IPS-20b (cell line): ENCODE measurements at regions not wholly inside any gene's neighbourhood (a gene's known extent, or its start where the extent isn't known, plus 50 kb on each side); places are given as distances from the start of the nearest gene placed in this dataset.
"Not testable (repeated sequence)": the region's sequence is repeated elsewhere in the genome, so short reads cannot be mapped to it uniquely, and the experiment has no call there.

Experiments used
- H3K27ac ChIP-seq: one replicate; pipeline ENCODE4 v1.5.1; 2013; ENCODE audit warnings: low read length
- H3K27me3 ChIP-seq: 2 replicates; pipeline ENCODE4 v1.6.1; 2013; ENCODE audit warnings: mild to moderate bottlenecking, low read length, inconsistent platforms; ENCODE audit not compliant: insufficient read depth
- H3K36me3 ChIP-seq: 2 replicates; pipeline ENCODE4 v1.6.1; 2013; ENCODE audit warnings: low read depth, mild to moderate bottlenecking, inconsistent platforms, low read length, moderate library complexity; ENCODE audit not compliant: insufficient read depth
- H3K4me1 ChIP-seq: 2 replicates; pipeline ENCODE4 v1.6.1; 2013; ENCODE audit warnings: mild to moderate bottlenecking, control low read depth, inconsistent platforms, low read length, moderate library complexity; ENCODE audit not compliant: insufficient read depth
- H3K4me3 ChIP-seq: 2 replicates; pipeline ENCODE4 v1.5.1; 2013; ENCODE audit warnings: mild to moderate bottlenecking, low read length, inconsistent platforms
- H3K9ac ChIP-seq: 2 replicates; pipeline ENCODE4 v1.6.1; 2013; ENCODE audit warnings: low read depth, mild to moderate bottlenecking, inconsistent platforms, low read length, moderate library complexity
- H3K9me3 ChIP-seq: 2 replicates; pipeline ENCODE4 v1.6.1; 2013; ENCODE audit warnings: mild to moderate bottlenecking, low read depth, low read length, inconsistent platforms; ENCODE audit not compliant: insufficient read depth

DNA sequence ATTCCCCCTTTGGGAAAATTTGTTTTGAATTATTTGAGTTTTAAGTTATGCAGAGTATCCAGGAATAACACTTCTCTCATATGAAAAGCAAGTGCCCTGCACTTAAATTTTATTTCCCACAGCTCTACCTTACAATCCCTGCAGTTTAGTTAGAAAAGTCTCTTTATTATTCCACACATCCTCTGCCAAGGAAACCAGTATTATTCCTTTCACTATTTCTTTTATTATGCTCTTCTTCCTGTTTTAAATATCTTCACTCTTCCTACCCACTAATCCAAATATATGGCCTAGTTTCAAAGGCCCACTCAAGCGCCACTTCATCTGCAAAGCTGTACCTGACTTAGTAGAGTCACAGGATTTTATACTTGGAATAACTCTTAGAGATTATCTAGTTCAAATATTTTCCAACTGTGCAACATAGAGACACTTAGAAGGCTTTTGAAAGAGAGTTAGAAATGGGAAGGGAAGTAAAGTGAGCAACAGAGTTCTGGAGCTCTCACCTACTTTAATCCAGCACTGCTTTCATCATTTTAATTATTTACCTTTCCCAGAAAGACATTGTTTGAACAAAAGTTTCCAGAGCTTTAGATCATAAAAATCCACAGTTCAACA is 97.2 kb upstream of the LYPLAL1 start:
- no peak overlapping the region for H3K9ac ChIP-seq
- H3K27ac ChIP-seq, result peak overlapping the region; percentile 38
- H3K4me3 ChIP-seq, result no peak overlapping the region
- H3K4me1 ChIP-seq, result peaks cover 6% of the 10 kb centered on the region; the same call in 1 of the 2 replicates
- no peaks in the 10 kb centered on the region for H3K27me3 ChIP-seq
- H3K36me3 ChIP-seq, result no peaks in the 10 kb centered on the region
- H3K9me3 ChIP-seq, result peaks cover 5% of the 10 kb centered on the region

DNA sequence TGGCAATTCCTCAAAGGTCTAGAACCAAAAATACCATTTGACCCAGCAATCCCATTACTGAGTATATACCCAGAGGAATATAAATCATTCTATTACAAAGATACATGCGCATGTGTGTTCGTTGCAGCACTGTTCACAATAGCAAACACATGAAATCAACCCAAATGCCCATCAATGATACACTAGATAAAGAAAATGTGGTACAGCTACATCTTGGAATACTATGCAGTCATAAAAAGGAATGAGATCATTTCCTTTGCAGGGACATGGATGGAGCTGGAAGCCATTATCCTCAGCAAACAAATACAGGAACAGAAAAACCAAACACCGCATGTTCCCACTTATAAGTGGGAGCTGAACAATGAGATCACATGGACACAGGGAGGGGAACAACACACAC is 95.9 kb upstream of the LYPLAL1 start:
- H3K9ac ChIP-seq, H3K27ac ChIP-seq, H3K36me3 ChIP-seq, H3K27me3 ChIP-seq, H3K4me1 ChIP-seq, H3K9me3 ChIP-seq, H3K4me3 ChIP-seq: not testable (repeated sequence)

DNA sequence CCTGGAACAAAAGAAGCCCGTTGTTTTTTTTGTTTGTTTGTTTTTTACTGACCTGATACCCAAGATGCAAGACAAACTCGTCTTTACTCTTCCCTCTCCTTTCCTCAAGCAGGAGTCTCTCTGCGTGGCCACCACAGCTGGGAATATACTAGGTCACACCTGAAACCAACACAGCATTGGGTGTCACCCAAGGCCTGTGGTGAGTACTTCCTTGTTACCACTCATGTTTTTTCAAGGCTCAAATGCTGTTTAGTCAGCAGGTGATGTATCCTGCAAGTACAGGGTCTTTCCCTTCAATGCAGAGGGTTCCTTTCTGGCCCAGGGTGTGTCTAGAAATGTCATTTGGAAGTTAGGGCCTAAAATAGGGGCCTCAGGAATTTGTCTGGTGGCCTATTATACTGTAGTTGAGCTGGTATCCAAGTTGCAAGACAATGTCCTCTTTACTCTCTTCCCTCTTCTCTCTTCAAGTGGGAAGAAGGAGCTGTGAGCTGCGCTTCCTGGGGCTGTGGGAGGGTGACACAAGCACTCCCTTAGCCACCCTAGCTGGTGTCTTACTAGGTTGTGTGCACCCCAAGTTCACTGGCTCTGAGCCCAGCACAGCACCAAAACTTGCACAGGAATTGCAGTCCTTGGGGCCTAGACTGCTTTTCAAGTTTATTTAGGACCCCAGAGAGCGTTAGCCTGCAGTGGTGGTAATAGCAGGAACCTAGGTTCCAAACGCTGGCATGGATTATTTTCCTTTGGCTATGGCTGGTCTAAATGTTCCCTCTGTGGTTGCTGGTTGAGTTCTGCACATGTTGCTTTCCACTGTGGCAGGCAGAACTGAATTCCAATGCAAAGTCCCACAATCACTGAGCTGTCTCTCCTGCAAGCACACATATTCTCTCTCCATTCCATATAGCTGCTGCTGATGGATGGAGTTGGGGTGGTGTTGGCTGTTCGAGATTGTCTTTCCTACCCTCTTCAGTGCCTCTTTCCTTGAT is 91.4 kb upstream of the LYPLAL1 start:
- H3K36me3 ChIP-seq, result no peaks in the 10 kb centered on the region

DNA sequence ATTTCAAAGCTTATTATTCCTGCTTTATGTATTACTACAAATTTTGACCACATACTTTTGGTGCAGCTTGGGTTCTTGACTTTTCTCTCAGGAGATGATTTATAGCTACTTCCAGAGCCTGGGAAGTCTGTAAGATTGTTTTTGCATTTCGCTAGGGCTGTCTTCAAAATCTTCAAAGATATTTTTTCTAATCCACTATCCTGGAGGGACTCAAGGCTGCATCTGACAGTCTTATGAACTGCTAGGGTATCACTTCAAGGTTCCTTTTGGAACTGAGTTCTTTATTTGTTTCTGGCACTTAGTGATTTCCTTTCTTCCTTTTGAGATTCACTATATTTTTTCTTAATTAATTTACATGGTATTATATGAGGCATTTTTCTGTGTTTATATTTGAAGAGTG is 90.0 kb upstream of the LYPLAL1 start:
- Histone ChIP-seq H3K9me3 (no peaks in the 10 kb centered on the region), H3K27me3 (no peaks in the 10 kb centered on the region), H3K27ac (no peak overlapping the region), H3K9ac (no peak overlapping the region), H3K4me3 (no peak overlapping the region), H3K4me1 (no peaks in the 10 kb centered on the region), H3K36me3 (no peaks in the 10 kb centered on the region)

More for the DNA sequence above, 91.4 kb upstream of the LYPLAL1 start:
- H3K27ac ChIP-seq, result no peak overlapping the region
- no peak overlapping the region for H3K4me3 ChIP-seq
- H3K27me3 ChIP-seq, result no peaks in the 10 kb centered on the region
- no peaks in the 10 kb centered on the region for H3K9me3 ChIP-seq
- no peak overlapping the region for H3K9ac ChIP-seq
- H3K4me1 ChIP-seq, result no peaks in the 10 kb centered on the region

DNA sequence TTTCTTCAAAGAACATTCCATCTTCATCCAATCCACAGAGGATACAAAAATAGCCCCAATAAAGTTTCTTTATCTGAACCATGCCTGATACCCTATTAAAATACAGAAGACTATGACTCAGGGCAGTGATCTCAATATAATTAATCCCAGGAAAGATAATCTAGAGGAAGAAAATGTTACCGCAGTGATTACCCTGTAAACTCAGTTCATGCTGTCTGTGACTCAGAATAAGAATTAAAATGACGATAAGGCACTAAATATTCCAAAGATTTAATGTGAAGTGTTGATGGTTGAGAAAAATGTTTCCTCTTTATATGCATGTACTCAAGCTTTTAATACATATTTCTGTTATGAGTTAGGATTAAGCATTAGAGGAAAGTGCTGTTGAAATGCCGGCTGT is 88.6 kb upstream of the LYPLAL1 start:
- Histone ChIP-seq H3K4me3 (no peak overlapping the region), H3K27ac (no peak overlapping the region), H3K9ac (no peak overlapping the region), H3K4me1 (no peaks in the 10 kb centered on the region), H3K36me3 (no peaks in the 10 kb centered on the region), H3K27me3 (no peaks in the 10 kb centered on the region), H3K9me3 (no peaks in the 10 kb centered on the region)

DNA sequence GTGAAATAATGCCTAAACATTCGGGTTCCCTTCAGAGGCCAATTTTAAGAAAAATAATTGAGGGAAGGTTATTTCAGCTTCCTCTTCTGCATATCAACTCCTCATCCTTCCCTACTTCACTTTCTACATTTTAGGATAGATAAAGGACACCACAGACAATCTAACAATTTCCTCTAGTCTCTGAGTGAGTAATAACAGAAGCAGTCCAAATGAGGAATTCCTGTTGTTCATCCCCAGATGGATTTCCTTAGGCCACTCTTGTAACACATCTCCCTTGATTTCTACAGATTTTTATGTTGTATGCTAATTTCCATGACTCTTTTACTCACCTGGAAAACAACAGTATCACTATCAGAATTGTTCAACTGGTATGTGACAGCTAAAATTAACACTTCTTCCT is 87.7 kb upstream of the LYPLAL1 start:
- Histone ChIP-seq H3K27ac (no peak overlapping the region), H3K27me3 (no peaks in the 10 kb centered on the region), H3K4me3 (no peak overlapping the region), H3K9me3 (no peaks in the 10 kb centered on the region), H3K9ac (no peak overlapping the region), H3K36me3 (no peaks in the 10 kb centered on the region), H3K4me1 (no peaks in the 10 kb centered on the region)

DNA sequence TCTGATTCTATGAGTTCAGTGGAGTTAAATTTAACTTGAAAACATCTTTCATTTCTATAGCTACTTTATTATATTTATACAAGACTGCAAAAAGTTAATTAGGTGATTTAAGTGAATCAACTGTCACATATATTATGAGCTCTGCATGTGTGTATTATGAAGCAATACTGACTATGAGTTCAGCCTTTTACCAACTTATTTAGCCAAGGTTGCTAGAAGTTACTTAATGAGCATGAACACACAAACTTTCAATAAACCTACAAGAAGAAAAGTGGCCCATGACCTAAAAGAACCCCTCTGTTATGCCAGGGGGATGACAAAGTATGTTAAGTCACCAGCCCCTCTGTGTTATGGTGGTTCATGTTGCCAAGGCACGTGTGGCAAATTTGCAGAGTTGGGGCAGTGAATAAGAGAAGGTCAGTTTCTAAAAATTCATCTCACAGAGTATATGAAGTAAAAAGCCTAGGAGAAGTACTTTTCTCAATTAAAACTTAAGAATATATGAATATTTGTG is 86.7 kb upstream of the LYPLAL1 start:
- Histone ChIP-seq H3K27me3 (no peaks in the 10 kb centered on the region), H3K27ac (no peak overlapping the region), H3K4me1 (no peaks in the 10 kb centered on the region), H3K9ac (no peak overlapping the region), H3K9me3 (no peaks in the 10 kb centered on the region), H3K4me3 (no peak overlapping the region), H3K36me3 (no peaks in the 10 kb centered on the region)

DNA sequence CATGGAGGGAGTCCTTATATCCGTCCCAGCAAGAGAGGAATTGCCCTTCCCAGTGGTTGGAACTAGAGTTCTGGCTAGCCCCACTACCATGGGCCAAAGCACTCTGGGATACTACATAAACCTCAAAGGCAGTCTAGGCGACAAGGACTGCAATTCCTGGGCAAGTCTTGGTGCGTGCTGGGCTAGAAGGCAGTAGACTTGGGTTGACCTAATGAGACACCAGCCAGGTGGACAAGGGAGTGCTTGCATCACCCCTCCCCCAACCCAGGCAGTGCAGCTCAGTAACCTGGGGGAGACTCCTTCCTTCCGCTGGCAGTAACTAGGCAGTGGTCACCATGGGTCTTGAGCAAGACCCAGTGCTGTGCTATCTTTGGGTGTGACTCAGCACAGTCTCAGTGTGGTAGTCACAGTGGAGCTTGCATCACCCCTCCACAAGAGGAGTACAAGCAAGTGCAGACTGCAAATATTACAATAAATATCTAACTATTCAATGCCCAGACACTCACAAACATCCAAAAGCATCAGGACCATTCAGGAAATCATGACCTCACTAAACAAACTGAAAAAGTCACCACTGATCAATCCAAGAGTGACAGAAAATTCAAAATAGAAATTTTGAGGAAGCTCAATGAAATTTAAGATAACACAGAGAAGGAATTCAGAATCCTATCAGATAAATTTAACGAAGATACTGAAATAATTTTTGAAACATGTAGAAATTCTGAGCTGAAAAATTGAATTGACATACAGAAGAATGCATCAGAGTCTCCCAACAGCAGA is 84.7 kb upstream of the LYPLAL1 start:
- Histone ChIP-seq H3K4me1 (no peaks in the 10 kb centered on the region), H3K27me3 (no peaks in the 10 kb centered on the region), H3K27ac (no peak overlapping the region), H3K9ac (no peak overlapping the region), H3K9me3 (no peaks in the 10 kb centered on the region; the same call in 1 of the 2 replicates), H3K36me3 (no peaks in the 10 kb centered on the region), H3K4me3 (no peak overlapping the region)

DNA sequence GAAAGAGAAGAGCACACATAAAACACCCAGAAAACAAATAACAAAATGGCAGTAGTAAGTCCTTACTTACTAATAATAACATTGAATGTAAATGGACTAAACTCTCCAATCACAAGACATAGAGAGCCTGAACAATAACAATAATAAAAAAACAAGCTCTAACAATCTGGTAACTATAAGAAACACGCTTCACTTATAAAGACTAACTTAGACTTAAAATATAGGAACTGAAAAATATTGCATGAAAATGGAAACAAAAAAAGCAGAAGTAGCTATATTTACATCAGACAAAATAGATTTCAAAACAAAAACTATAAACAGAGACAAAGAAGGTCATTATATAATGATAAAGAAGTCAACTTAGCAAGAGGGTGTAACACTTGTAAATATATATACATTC is 83.1 kb upstream of the LYPLAL1 start:
- H3K9ac ChIP-seq, result no peak overlapping the region
- H3K36me3 ChIP-seq, result no peaks in the 10 kb centered on the region
- H3K9me3 ChIP-seq, result no peaks in the 10 kb centered on the region; the same call in 1 of the 2 replicates
- no peaks in the 10 kb centered on the region for H3K4me1 ChIP-seq
- no peak overlapping the region for H3K27ac ChIP-seq
- no peak overlapping the region for H3K4me3 ChIP-seq
- no peaks in the 10 kb centered on the region for H3K27me3 ChIP-seq

DNA sequence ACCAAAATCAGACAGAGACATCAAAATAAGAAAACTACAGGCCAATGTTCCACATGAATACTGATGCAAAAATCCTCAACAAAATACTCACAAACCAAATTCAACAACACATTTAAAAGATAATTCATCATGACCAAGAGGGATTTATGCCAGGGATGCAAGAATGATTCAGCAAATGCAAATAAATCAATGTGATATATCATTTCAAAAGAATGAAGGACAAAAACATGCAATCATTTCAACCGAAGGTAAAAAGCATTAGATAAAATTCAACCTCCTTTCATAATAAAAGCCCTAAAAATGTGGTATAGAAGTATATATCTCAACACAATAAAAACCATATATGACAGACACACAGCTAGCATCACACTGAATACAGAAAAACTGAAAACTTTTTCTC is 81.5 kb upstream of the LYPLAL1 start:
- no peaks in the 10 kb centered on the region for H3K36me3 ChIP-seq
- H3K27ac ChIP-seq, result no peak overlapping the region
- no peaks in the 10 kb centered on the region; the same call in 1 of the 2 replicates for H3K9me3 ChIP-seq
- no peak overlapping the region for H3K4me3 ChIP-seq
- H3K4me1 ChIP-seq, result no peaks in the 10 kb centered on the region
- H3K27me3 ChIP-seq, result no peaks in the 10 kb centered on the region
- no peak overlapping the region for H3K9ac ChIP-seq

DNA sequence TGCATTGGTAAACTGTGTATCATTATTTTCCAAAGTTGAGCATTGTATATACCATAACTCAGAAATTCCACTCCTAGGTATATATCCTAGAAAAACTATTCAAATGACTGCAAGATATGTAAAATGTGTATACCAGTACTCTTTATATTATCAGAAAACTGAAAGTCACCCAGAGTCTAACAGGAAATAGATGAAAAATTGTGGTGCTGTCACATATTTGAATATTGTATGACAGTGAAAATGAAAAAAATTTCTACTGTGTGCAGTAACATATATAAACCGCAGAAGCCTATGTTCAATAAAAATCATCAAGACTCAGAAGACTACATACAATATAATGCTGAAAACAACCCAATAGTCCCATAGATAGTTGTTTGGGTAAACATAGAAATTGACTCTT is 74.4 kb upstream of the LYPLAL1 start:
- no peak overlapping the region for H3K27ac ChIP-seq
- H3K9ac ChIP-seq, result no peak overlapping the region
- no peaks in the 10 kb centered on the region for H3K27me3 ChIP-seq
- H3K4me1 ChIP-seq, result no peaks in the 10 kb centered on the region
- no peaks in the 10 kb centered on the region for H3K9me3 ChIP-seq
- no peak overlapping the region for H3K4me3 ChIP-seq
- H3K36me3 ChIP-seq, result no peaks in the 10 kb centered on the region
